ENCODE measurements at regions not wholly inside any gene's neighbourhood (a gene's known extent, or its start where the extent isn't known, plus 50 kb on each side); places are given as distances from the start of the nearest gene placed in this dataset.

DNA sequence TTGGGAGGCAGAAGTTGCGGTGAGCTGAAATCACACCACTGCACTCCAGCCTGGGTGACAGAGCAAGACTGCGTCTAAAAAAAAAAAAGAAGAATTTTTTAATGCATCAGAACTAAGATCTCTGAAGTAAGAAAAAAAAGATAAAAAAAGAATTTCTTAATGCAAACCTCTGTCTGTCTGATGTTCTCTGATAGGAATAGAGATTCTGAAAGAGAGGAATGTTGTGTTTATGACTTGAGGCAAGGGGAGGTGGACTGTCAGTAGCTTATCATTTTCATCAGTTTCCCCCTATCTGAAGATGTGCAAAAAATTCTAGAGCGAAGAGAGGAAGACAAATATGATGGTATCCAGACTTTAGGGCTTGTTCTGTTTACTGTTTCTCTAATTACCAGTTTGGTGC is 121.5 kb downstream of the SEC23IP start:
- TF ChIP-seq, protein P1, sequence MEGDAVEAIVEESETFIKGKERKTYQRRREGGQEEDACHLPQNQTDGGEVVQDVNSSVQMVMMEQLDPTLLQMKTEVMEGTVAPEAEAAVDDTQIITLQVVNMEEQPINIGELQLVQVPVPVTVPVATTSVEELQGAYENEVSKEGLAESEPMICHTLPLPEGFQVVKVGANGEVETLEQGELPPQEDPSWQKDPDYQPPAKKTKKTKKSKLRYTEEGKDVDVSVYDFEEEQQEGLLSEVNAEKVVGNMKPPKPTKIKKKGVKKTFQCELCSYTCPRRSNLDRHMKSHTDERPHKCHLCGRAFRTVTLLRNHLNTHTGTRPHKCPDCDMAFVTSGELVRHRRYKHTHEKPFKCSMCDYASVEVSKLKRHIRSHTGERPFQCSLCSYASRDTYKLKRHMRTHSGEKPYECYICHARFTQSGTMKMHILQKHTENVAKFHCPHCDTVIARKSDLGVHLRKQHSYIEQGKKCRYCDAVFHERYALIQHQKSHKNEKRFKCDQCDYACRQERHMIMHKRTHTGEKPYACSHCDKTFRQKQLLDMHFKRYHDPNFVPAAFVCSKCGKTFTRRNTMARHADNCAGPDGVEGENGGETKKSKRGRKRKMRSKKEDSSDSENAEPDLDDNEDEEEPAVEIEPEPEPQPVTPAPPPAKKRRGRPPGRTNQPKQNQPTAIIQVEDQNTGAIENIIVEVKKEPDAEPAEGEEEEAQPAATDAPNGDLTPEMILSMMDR (IDR thresholded peaks at IDR 0.05) = no peak
- TF ChIP-seq POLR2A (IDR thresholded peaks at IDR 0.05) = no peak

All from thyroid gland (tissue), 4 donors.